ENCODE measurements at regions not wholly inside any gene's neighbourhood (a gene's known extent, or its start where the extent isn't known, plus 50 kb on each side); places are given as distances from the start of the nearest gene placed in this dataset.
"Not testable (repeated sequence)": the region's sequence is repeated elsewhere in the genome, so short reads cannot be mapped to it uniquely, and the experiment has no call there.

DNA sequence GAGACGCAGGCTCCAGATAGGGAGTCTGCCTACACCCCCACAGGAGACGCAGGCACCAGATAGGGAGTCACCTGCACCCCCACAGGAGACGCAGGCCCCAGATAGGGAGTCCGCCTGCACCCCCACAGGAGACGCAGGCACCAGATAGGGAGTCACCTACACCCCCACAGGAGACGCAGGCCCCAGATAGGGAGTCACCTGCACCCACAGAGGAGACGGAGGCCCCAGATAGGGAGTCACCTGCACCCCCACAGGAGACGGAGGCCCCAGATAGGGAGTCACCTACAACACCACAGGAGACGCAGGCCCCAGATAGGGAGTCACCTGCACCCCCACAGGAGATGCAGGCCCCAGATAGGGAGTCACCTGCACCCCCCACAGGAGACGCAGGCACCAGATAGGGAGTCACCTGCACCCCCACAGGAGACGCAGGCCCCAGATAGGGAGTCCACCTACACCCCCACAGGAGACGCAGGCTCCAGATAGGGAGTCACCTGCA is 77.2 kb upstream of the PPP2R2D start:
- DNase-seq: not testable (repeated sequence)

- DNase-seq: no peak
These were observed 76.2 kb upstream of the PPP2R2D start for GRCh38 chr10:131824371-131825149.

DNA sequence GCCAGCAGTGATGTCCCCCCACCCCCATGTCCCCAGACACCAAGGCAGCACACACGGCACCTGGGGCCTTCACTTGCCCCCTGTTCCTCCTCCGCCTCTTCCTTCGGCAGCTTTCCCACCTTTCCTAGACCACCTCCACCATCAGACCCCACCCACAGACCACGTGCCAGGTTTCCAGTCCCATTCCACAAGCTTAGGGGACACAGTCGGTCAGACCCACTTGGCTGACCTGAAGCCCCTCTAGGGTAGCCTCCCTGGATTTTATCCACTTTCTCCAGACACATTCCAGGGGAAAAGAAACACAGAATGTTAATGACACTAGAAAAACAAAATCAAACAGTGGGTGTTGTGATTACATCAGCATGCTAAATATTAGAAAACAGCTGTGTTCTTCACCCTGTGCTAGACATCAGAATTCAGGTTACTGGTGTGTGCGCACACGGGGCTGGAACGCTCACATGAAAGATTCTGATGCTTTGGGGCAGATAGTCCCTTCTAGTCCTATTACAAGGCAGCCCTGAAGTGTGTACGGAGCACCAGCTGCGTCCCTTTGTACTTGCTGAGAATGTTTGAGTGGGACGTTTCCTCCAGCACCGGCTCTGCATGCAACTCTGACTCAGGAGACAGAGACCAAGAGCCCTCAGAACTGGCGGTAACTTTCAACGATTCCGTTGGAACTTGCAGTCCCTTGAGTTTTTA is 75.5 kb upstream of the PPP2R2D start:
- no peak for DNase-seq

GRCh38 chr10:131825960-131826650 is 74.7 kb upstream of the PPP2R2D start:
- no peak for DNase-seq

- DNase-seq: no peak
These were observed 71.5 kb upstream of the PPP2R2D start for GRCh38 chr10:131829156-131829930.

DNA sequence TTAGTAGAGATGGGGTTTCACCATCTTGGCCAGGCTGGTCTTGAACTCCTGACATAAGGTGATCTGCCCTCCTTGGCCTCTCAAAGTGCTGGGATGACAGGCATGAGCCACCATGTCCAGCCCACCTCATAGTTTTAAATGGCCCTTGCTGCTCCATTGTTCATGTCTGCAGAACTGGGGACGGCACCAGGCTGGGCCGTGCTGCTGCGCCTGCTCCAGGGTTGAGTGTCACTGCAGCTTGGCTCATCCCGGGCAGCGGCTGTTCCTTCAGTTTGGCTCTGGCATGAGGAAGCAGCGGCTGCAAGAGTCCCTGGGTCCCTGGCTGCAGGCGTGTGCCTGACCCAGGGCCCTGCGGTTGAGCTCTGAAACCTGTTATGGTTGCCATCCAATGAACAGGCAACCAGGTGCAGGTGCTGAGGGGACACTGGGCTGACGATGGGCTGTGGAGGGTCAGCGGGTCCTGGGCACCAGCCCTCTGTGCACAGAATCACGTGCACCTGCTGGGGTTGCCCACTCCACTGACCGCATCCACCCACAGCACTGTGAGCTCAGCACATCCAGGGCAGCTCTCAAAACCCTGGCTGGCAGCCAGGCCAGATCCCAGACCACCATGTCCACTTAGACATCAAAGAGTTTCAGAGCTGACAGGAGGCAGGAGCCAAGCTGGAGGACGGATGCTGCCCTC is 70.2 kb upstream of the PPP2R2D start:
- DNase-seq: no peak

- no peak for DNase-seq
These were observed 69.2 kb upstream of the PPP2R2D start for GRCh38 chr10:131831561-131831960.

DNA sequence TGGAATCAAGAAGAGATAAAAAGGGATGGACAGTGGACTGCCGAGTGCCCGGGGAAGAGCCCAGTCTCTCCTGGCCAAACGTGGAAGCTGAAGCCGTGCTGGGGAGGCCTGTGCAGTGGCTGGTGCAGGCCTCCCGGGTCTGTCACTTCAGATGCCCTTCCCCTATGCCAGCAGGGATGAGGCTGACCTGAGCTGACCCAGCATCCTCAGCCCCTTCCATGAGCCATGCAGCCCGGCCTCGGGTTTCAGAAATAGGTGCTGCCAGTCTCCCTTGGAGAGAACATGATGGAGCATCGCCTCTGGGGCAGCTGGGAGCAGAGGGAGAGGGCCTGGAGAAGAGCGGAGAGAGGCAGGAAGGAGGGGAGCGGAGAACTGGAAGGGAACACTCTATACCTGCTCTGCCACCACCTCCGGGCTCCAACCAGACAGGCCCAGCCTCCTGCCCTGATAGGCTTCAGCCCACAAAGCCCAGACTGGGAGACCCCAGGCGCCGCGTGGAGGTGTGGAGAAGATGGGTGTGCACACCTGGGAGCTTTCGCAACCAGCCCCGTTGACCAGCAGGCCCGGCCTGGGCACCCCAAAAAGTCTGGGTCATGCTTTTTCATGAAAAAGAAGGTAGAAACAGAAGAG is 68.6 kb upstream of the PPP2R2D start:
- DNase-seq: no peak

DNA sequence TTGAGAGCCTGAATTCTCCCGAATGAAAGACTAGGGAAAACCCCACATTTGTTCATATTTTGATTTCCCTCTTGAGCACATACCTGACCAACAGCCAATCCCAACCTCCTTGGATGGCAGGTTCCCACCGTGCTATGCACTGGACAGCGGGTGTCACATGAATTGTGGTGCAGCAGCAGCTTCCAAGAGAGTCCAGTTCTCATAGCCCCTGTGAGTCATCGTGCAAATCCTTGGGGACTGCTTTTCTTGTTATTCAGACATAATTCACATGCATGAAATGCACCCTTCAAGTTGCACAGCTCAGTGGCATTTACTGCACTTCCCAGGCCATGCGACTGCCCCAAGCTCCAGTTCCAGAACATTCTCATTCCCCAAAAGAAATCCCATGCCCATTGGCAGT is 67.8 kb upstream of the PPP2R2D start:
- DNase-seq: no peak

GRCh38 chr10:131833446-131834080 is 67.2 kb upstream of the PPP2R2D start:
- no peak for DNase-seq

DNA sequence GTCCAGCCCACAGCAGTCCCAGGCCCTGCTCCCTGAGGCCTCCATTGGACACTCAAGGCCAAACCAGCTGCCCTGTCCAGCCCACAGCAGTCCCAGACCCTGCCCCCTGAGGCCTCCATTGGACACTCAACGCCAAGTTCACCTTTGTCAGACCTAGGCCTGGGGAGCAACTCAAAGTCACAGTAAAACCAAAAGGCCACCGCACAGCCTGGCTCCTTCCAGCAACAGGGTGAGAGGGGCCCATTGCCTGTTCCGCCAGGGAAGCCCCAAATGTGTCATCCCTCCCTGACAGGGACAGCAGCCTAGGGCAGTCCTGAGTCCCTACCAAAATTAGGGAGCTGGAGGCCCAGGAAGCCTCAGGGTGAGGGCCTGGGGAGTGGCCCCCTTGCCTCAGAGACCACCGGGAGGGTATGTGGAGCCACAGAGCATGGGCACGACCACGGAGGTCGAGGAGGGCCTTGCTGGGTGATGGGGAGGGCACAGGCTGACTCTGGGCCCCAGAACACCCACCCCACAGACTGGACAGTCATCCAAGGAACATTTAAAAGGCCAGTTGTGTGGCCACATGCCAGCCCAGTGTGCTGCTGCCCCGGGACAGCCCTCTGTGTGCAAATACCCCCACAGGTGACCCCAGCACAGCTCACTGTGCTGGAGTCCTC is 66.5 kb upstream of the PPP2R2D start:
- no peak for DNase-seq

- DNase-seq: no peak
These were observed 61.7 kb upstream of the PPP2R2D start for GRCh38 chr10:131838966-131839742.

GRCh38 chr10:131839880-131840787 is 60.7 kb upstream of the PPP2R2D start:
- DNase-seq: not testable (repeated sequence)

DNA sequence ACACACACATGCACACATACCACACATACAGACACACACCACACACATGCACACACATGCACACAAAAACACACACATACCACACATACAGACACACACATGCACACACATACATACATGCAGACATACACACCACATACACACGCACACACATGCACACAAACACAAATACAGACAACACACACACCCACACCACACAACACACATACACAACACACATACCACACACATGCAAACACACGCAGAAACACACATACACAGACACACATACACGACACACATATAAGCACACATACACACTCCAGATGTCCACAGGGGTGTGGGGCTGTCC is 60.1 kb upstream of the PPP2R2D start:
- no peak for DNase-seq

DNA sequence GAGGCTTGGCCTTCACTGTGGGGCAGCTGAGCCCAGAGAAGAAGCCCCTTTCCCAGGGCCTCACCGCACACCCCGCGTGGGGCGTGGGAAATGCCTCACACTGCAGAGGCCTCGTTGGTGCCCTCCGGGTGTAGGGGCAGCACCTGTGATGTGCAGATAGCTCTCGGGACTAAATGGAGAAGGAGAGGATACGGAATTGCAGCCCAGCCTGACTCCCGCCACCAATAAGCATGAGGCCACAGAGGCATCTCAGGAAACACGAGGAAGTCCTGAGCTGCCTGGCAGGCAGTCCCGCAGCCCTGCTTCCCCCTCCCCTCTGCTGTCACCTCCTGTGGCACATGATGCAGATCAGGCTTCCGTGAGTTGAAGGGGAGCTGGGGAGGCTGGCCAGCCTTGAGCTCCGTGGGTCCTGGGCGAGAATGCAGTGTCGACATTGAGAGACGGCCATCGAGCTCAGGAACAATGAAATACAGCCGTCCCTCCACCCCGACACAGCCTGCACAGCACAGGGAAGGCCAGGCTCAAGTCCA is 59.6 kb upstream of the PPP2R2D start:
- DNase-seq: no peak

DNA sequence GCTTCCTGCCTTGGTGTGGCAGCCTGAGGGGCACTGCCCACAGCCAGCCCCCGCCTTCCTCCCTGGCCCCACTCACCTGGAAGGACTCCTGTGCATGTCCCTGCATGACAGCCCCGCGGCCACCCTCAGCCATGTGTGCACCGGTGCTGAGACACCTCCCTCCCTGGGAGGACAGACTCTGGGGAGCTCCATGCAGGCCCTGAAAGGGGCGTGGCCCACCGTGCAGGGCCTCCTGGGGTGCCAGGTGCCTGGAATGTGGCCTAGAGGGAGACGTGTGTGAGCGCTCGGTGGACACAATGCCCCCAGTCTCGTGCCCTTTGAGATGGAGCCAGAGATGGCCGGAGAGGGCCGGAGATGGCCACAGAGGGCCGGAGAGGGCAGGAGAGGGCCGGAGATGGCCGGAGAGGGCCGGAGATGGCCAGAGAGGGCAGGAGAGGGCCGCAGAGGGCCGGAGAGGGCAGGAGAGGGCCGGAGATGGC is 59.1 kb upstream of the PPP2R2D start:
- DNase-seq: no peak

- DNase-seq: no peak
These were observed 58.3 kb upstream of the PPP2R2D start for GRCh38 chr10:131842351-131843088.

All from T-helper 9 cell (primary cell).